ENCODE measurements at regions not wholly inside any gene's neighbourhood (a gene's known extent, or its start where the extent isn't known, plus 50 kb on each side); places are given as distances from the start of the nearest gene placed in this dataset.

- DNase-seq (ENCODE audit: low read depth in 2 of 2) = no peak
- H3K4me3 ChIP-seq (replicated peaks in 1 of 2; ENCODE audit: low read depth in 2 of 2, low read length in 2 of 2) = no peak overlapping the region
- TF ChIP-seq CTCF (IDR thresholded peaks at IDR 0.05; ENCODE audit: low read depth, low read length) = no peak
Observed at GRCh38 chr1:238517711-238518110, 627.0 kb upstream of the ZP4 start.

GRCh38 chr1:238501290-238501689, 610.6 kb upstream of the ZP4 start:
- DNase-seq (ENCODE audit: low read depth in 2 of 2) = peak in 1 of 2 donors; percentile 15
- TF ChIP-seq CTCF (IDR thresholded peaks at IDR 0.05; ENCODE audit: low read depth, low read length) = no peak

GRCh38 chr1:238499021-238499420, 608.3 kb upstream of the ZP4 start:
- TF ChIP-seq CTCF (IDR thresholded peaks at IDR 0.05; ENCODE audit: low read depth, low read length) = no peak
- DNase-seq (ENCODE audit: low read depth in 2 of 2) = no peak

More at GRCh38 chr1:238501290-238501689, 610.6 kb upstream of the ZP4 start:
- H3K4me3 ChIP-seq (replicated peaks in 1 of 2; ENCODE audit: low read depth in 2 of 2, low read length in 2 of 2) = no peak overlapping the region

GRCh38 chr1:238492271-238492670, 601.5 kb upstream of the ZP4 start:
- TF ChIP-seq CTCF (IDR thresholded peaks at IDR 0.05; ENCODE audit: low read depth, low read length) = no peak
- H3K4me3 ChIP-seq (replicated peaks in 1 of 2; ENCODE audit: low read depth in 2 of 2, low read length in 2 of 2) = no peak overlapping the region
- DNase-seq (ENCODE audit: low read depth in 2 of 2) = no peak

More at GRCh38 chr1:238499021-238499420, 608.3 kb upstream of the ZP4 start:
- H3K4me3 ChIP-seq (replicated peaks in 1 of 2; ENCODE audit: low read depth in 2 of 2, low read length in 2 of 2) = no peak overlapping the region

- no peak overlapping the region for H3K4me3 ChIP-seq (replicated peaks in 1 of 2; ENCODE audit: low read depth in 2 of 2, low read length in 2 of 2)
- no peak for TF ChIP-seq CTCF (IDR thresholded peaks at IDR 0.05; ENCODE audit: low read depth, low read length)
- DNase-seq (ENCODE audit: low read depth in 2 of 2) = no peak
Observed at GRCh38 chr1:238491265-238491664, 600.5 kb upstream of the ZP4 start.

GRCh38 chr1:238489006-238489405, 598.3 kb upstream of the ZP4 start:
- no peak overlapping the region for H3K4me3 ChIP-seq (replicated peaks in 1 of 2; ENCODE audit: low read depth in 2 of 2, low read length in 2 of 2)
- peak in 1 of 2 donors; percentile 22 for DNase-seq (ENCODE audit: low read depth in 2 of 2)
- no peak for TF ChIP-seq CTCF (IDR thresholded peaks at IDR 0.05; ENCODE audit: low read depth, low read length)

GRCh38 chr1:238488401-238488800, 597.7 kb upstream of the ZP4 start:
- peak in 1 of 2 donors; percentile 29 for DNase-seq (ENCODE audit: low read depth in 2 of 2)
- no peak overlapping the region for H3K4me3 ChIP-seq (replicated peaks in 1 of 2; ENCODE audit: low read depth in 2 of 2, low read length in 2 of 2)
- TF ChIP-seq CTCF (IDR thresholded peaks at IDR 0.05; ENCODE audit: low read depth, low read length) = no peak

All from cardiac fibroblast (primary cell).